GM12878 (cell line): ENCODE measurements at regions not wholly inside any gene's neighbourhood (a gene's known extent, or its start where the extent isn't known, plus 50 kb on each side); places are given as distances from the start of the nearest gene placed in this dataset.

Experiments used
- ATAC-seq: fragments of 200-7000 bp; cut with Tn5 transposase; 3 replicates; pipeline ENCODE4 v1.9.1; 2020; ENCODE audit warnings: mild to moderate bottlenecking, moderate library complexity
- BruUV-seq: library from RNA; stranded (reverse); fragments of 400-500 nt; replicated peaks from 2 replicates; lab custom pipeline; 2021; lab: Mats Ljungman, UMichigan
- CTCF ChIA-PET: fragments of 300-600 bp; sonication (Branson Sonifier 250); formaldehyde crosslinking; extraction: SDS; loops from one replicate; lab custom pipeline; 2021; ENCODE audit warnings: inconsistent platforms; lab: Yijun Ruan, JAX
- POLR2A ChIA-PET: fragments of 350-600 bp; formaldehyde crosslinking; extraction: SDS; loops from one replicate; lab custom pipeline; 2021; ENCODE audit warnings: inconsistent platforms; lab: Charles Lee
- RAD21 ChIA-PET: fragments of 300-600 bp; sonication (Branson Sonifier 250); formaldehyde crosslinking; loops from one replicate; lab custom pipeline; 2023; ENCODE audit warnings: antibody characterized with exemption; ENCODE audit not compliant: unreplicated experiment; lab: Charles Lee
- SMC1A ChIA-PET: fragments of 300-600 bp; sonication (Branson Sonifier 250); formaldehyde crosslinking; loops from one replicate; lab custom pipeline; 2023; ENCODE audit not compliant: unreplicated experiment, uncharacterized antibody; lab: Charles Lee
- DNase-seq: peaks from one replicate; pipeline ENCODE4 v3.0.0-alpha.2; 2011; ENCODE audit warnings: low read depth, low spot score
- FAIRE-seq: peaks from 3 replicates; lab custom pipeline; 2011; peaks lifted over from hg19 to GRCh38; lab: Jason Lieb, UNC
- H2AFZ ChIP-seq: 2 replicates; pipeline ENCODE4 v1.6.0; 2011; ENCODE audit warnings: low read depth, low read length, control low read depth; ENCODE audit not compliant: control insufficient read depth
- H3K27ac ChIP-seq: 2 replicates; pipeline ENCODE4 v1.5.1; 2011; ENCODE audit warnings: control low read depth; ENCODE audit not compliant: control insufficient read depth, insufficient read depth
- H3K27me3 ChIP-seq, 2 experiments: replicated peaks in 1 of 2; 2 replicates each; pipeline versions ENCODE4 v1.6.0 to v1.6.1; 2011; ENCODE audit warnings: low read length in 1 of 2; ENCODE audit not compliant: control insufficient read depth in 2 of 2, insufficient read depth in 2 of 2
- H3K36me3 ChIP-seq, 2 experiments: 2 replicates each; pipeline ENCODE4 v1.5.1; 2011; ENCODE audit warnings: low read length in 1 of 2; ENCODE audit not compliant: control insufficient read depth in 2 of 2, insufficient read depth in 2 of 2
- H3K4me1 ChIP-seq: 2 replicates; pipeline ENCODE4 v1.6.1; 2011; ENCODE audit warnings: mild to moderate bottlenecking, low read length, moderate library complexity, mixed read lengths; ENCODE audit not compliant: control insufficient read depth, insufficient read depth
- H3K4me2 ChIP-seq: 2 replicates; pipeline ENCODE4 v1.6.0; 2011; ENCODE audit warnings: control low read depth; ENCODE audit not compliant: control insufficient read depth, insufficient read depth
- H3K4me3 ChIP-seq: fragments of 200-600 bp; sonication (generic); 2 replicates; pipeline ENCODE4 v1.5.1; 2016
- H3K79me2 ChIP-seq: 2 replicates; pipeline ENCODE4 v1.6.0; 2011; ENCODE audit warnings: low read length; ENCODE audit not compliant: control insufficient read depth, insufficient read depth
- H3K9ac ChIP-seq: 2 replicates; pipeline ENCODE4 v1.8.0; 2011; ENCODE audit warnings: low read length, control low read depth, mixed read lengths; ENCODE audit not compliant: control insufficient read depth, insufficient read depth
- H3K9me3 ChIP-seq: replicated peaks from 3 replicates; pipeline ENCODE4 v1.5.1; 2011; ENCODE audit warnings: mild to moderate bottlenecking, low read length; ENCODE audit not compliant: control insufficient read depth, insufficient read depth
- H4K20me1 ChIP-seq: 2 replicates; pipeline ENCODE4 v1.6.0; 2011; ENCODE audit not compliant: control insufficient read depth, insufficient read depth
- BCL3 ChIP-seq: IDR thresholded peaks from 2 replicates; pipeline ENCODE4 v1.6.1; 2011; ENCODE audit warnings: borderline replicate concordance, low read depth, mild to moderate bottlenecking, moderate library complexity, low read length; ENCODE audit not compliant: insufficient read depth, poor library complexity, severe bottlenecking
- CHD2 ChIP-seq: IDR thresholded peaks from 2 replicates; pipeline ENCODE4 v1.6.1; 2011; ENCODE audit warnings: low read depth, low read length, improper control_type of control experiment, borderline replicate concordance
- HCFC1 ChIP-seq: fragments of 150-350 bp; IDR thresholded peaks from 2 replicates; pipeline ENCODE4 v1.6.1; 2014; ENCODE audit warnings: low read length
- IKZF2 ChIP-seq, 2 experiments: fragments of 450-650 bp; IDR thresholded peaks; 2 replicates each; pipeline ENCODE4 v1.6.1; 2017; ENCODE audit warnings: mild to moderate bottlenecking in 2 of 2, moderate library complexity in 2 of 2
- MTA3 ChIP-seq: IDR thresholded peaks from 2 replicates; pipeline ENCODE4 v1.6.1; 2012; ENCODE audit warnings: low read length, inconsistent platforms, borderline replicate concordance
- PAX5 ChIP-seq: IDR thresholded peaks from 2 replicates; pipeline ENCODE4 v1.6.1; 2011; ENCODE audit warnings: low read depth, low read length, borderline replicate concordance
- POLR2A ChIP-seq: IDR thresholded peaks from 2 replicates; pipeline ENCODE4 v1.6.1; 2011; ENCODE audit warnings: low read depth, mild to moderate bottlenecking, low read length
- POLR2AphosphoS2 ChIP-seq: IDR thresholded peaks from 2 replicates; pipeline ENCODE4 v1.6.1; 2011; ENCODE audit warnings: low read depth, mild to moderate bottlenecking, low read length, improper control_type of control experiment, moderate library complexity
- RB1 ChIP-seq: fragments of 450-650 bp; formaldehyde crosslinking; IDR thresholded peaks from 2 replicates; pipeline ENCODE4 v1.6.1; 2017; ENCODE audit warnings: mild to moderate bottlenecking, borderline replicate concordance
- SIX5 ChIP-seq: IDR thresholded peaks from 2 replicates; pipeline ENCODE4 v1.6.1; 2011; ENCODE audit warnings: mild to moderate bottlenecking, low read depth, low read length, moderate library complexity; ENCODE audit not compliant: severe bottlenecking
- SMAD5 ChIP-seq: IDR thresholded peaks from 2 replicates; pipeline ENCODE4 v1.6.1; 2016; ENCODE audit warnings: antibody characterized with exemption, low read depth
- SPI1 ChIP-seq: IDR thresholded peaks from 2 replicates; pipeline ENCODE4 v1.6.1; 2011; ENCODE audit warnings: low read depth, mild to moderate bottlenecking, low read length, moderate library complexity, borderline replicate concordance; ENCODE audit not compliant: insufficient read depth
- STAT1 ChIP-seq: fragments of 450-650 bp; conservative IDR thresholded peaks from 2 replicates; pipeline ENCODE4 v1.6.1; 2014; ENCODE audit warnings: antibody characterized with exemption, mild to moderate bottlenecking
- ZNF207 ChIP-seq: fragments of 450-650 bp; IDR thresholded peaks from 2 replicates; pipeline ENCODE4 v1.6.1; 2014; ENCODE audit warnings: antibody characterized with exemption, mild to moderate bottlenecking, borderline replicate concordance
- ZNF384 ChIP-seq: IDR thresholded peaks from 2 replicates; pipeline ENCODE4 v1.6.1; 2012; ENCODE audit warnings: low read depth, mild to moderate bottlenecking, low read length, improper control_type of control experiment, borderline replicate concordance
- ZSCAN29 ChIP-seq: fragments of 450-650 bp; IDR thresholded peaks from 2 replicates; pipeline ENCODE4 v1.6.1; 2017; ENCODE audit warnings: mild to moderate bottlenecking, moderate library complexity
- WGBS: methylation state at CpG from one replicate; pipeline ENCODE4 v1.1.6; 2016; ENCODE audit warnings: low lambda C conversion rate; ENCODE audit not compliant: insufficient replicate concordance, insufficient coverage; ENCODE audit errors: missing lambda C conversion rate; 5-methylcytosine and 5-hydroxymethylcytosine counted together
- in situ Hi-C: fragments of 300-500 bp; cut with MboI; formaldehyde crosslinking; loops from 9 replicates; pipeline ENCODE4 v1.14.3; 2018; ENCODE audit warnings: mixed read lengths
- intact Hi-C: fragments of 100-400 bp; cut with micrococcal nuclease; formaldehyde crosslinking; loops from one replicate; pipeline ENCODE4 v1.14.2; 2022; ENCODE audit not compliant: unreplicated experiment
- TF ChIP-seq, protein P1 (sequence below): IDR thresholded peaks from 2 replicates; pipeline ENCODE4 v1.6.1; 2011; ENCODE audit warnings: low read depth, mild to moderate bottlenecking, low read length, moderate library complexity, borderline replicate concordance; ENCODE audit errors: extremely low read depth

- Histone ChIP-seq H3K4me2 (no peak overlapping the region), H3K9ac (no peak overlapping the region), H3K36me3 (no peaks in the 10 kb centered on the region), H3K4me3 (no peak overlapping the region), H3K27me3 (no peaks in the 10 kb centered on the region), H2AFZ (no peak overlapping the region), H3K4me1 (no peaks in the 10 kb centered on the region), H4K20me1 (no peaks in the 10 kb centered on the region), H3K79me2 (no peaks in the 10 kb centered on the region), H3K9me3 (no peaks in the 10 kb centered on the region), H3K27ac (no peak overlapping the region)
- no peak for DNase-seq
- RAD21 ChIA-PET = no interaction called here
- SMC1A ChIA-PET = no interaction called here
- intact Hi-C loops = no loop called here
- FAIRE-seq = no peak
- ATAC-seq = no peak
- CTCF ChIA-PET = no interaction called here
- TF ChIP-seq PAX5 (no peak), MTA3 (no peak), POLR2A (no peak), SIX5 (no peak), BCL3 (no peak), IKZF2 (IDR thresholded peaks at IDR 0.05) (no peak), CHD2 (no peak), ZNF384 (no peak), RB1 (no peak), ZSCAN29 (no peak), ZNF207 (no peak), HCFC1 (no peak), POLR2AphosphoS2 (no peak), SPI1 (no peak), STAT1 (no peak), SMAD5 (no peak)
- TF ChIP-seq, protein P1, sequence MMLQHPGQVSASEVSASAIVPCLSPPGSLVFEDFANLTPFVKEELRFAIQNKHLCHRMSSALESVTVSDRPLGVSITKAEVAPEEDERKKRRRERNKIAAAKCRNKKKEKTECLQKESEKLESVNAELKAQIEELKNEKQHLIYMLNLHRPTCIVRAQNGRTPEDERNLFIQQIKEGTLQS = no peak
- POLR2A ChIA-PET = no interaction called here
- 19% methylated on average over 4 of the region's 4 CpGs for WGBS
- in situ Hi-C loops = no loop called here
- BruUV-seq = no TSS peak
Observed at GRCh38 chr7:9657257-9657656, 1223.8 kb downstream of the NXPH1 start.
